B cell (primary cell): ENCODE measurements at regions not wholly inside any gene's neighbourhood (a gene's known extent, or its start where the extent isn't known, plus 50 kb on each side); places are given as distances from the start of the nearest gene placed in this dataset.

ENCODE experiments used
- CTCF ChIP-seq: fragments of 200-600 bp; IDR thresholded peaks from one replicate; pipeline ENCODE4 v1.8.0; 2022; ENCODE audit warnings: antibody characterized with exemption, mild to moderate bottlenecking
- EZH2 ChIP-seq: IDR thresholded peaks from 2 replicates; pipeline ENCODE4 v1.6.1; 2012; ENCODE audit warnings: borderline replicate concordance, low read depth, mild to moderate bottlenecking, moderate library complexity, low read length; ENCODE audit not compliant: insufficient read depth, poor library complexity, severe bottlenecking

- TF ChIP-seq CTCF (no peak), EZH2 (no peak)
Measured at GRCh38 chr10:6973899-6974298, 393.8 kb upstream of the PRKCQ start.
